NCI-H1417 (cell line): ENCODE measurements at regions not wholly inside any gene's neighbourhood (a gene's known extent, or its start where the extent isn't known, plus 50 kb on each side); places are given as distances from the start of the nearest gene placed in this dataset.

Source experiments
- DNase-seq, 3 experiments: peaks; one replicate each; lab custom pipeline; 2025; lab: John Stamatoyannopoulos, UW

- no peak for DNase-seq
These were observed 85.9 kb upstream of the TBX20 start for GRCh38 chr7:35339811-35340210.

GRCh38 chr7:35336444-35336843 lies 82.5 kb upstream of the TBX20 start:
- DNase-seq, result no peak

- no peak for DNase-seq
These were observed 80.6 kb upstream of the TBX20 start for GRCh38 chr7:35334506-35334905.

GRCh38 chr7:35333265-35333664 lies 79.4 kb upstream of the TBX20 start:
- DNase-seq, result no peak

- no peak for DNase-seq
These were observed 78.1 kb upstream of the TBX20 start for GRCh38 chr7:35331730-35332678.

- DNase-seq, result no peak
These were observed 75.1 kb upstream of the TBX20 start for GRCh38 chr7:35329026-35329425.

GRCh38 chr7:35319606-35320005 lies 65.7 kb upstream of the TBX20 start:
- peak in 1 of 3 experiments; percentile 39 for DNase-seq

GRCh38 chr7:35316549-35316948 lies 62.6 kb upstream of the TBX20 start:
- no peak for DNase-seq

- DNase-seq, result no peak
These were observed 61.6 kb upstream of the TBX20 start for GRCh38 chr7:35315517-35315916.

GRCh38 chr7:35314354-35314753 lies 60.5 kb upstream of the TBX20 start:
- no peak for DNase-seq

GRCh38 chr7:35313575-35313974 lies 59.7 kb upstream of the TBX20 start:
- DNase-seq, result no peak
